Tibial artery (tissue), 4 donors: ENCODE measurements at regions not wholly inside any gene's neighbourhood (a gene's known extent, or its start where the extent isn't known, plus 50 kb on each side); places are given as distances from the start of the nearest gene placed in this dataset.

Source experiments
- DNase-seq, 2 donors: peaks; one replicate each; pipeline ENCODE4 v3.0.0-alpha.2; 2019
- H3K27ac ChIP-seq, 2 donors: fragments of 200-600 bp; sonication (generic) in 1 of 2; 1 replicate in 1 of 2; 2 replicates in 1 of 2; pipeline ENCODE4 v1.5.1; 2018 to 2019; ENCODE audit warnings: mild to moderate bottlenecking in 1 of 2
- H3K27me3 ChIP-seq, 2 donors: fragments of 200-600 bp; sonication (generic) in 1 of 2; one replicate each; pipeline versions ENCODE4 v1.5.1 to v1.6.0; 2016 to 2019
- H3K36me3 ChIP-seq, 3 donors: fragments of 200-600 bp; sonication (generic) in 2 of 3; one replicate each; pipeline ENCODE4 v1.5.1; 2016 to 2019; ENCODE audit warnings: mild to moderate bottlenecking in 2 of 3
- H3K4me1 ChIP-seq, 4 donors: fragments of 200-600 bp; sonication (generic) in 2 of 4; 1 replicate in 3 of 4; 2 replicates in 1 of 4; pipeline ENCODE4 v1.5.1; 2016 to 2019
- H3K4me3 ChIP-seq, 2 donors: fragments of 200-600 bp; sonication (generic) in 1 of 2; 1 replicate in 1 of 2; 2 replicates in 1 of 2; pipeline ENCODE4 v1.5.1; 2018 to 2019; ENCODE audit warnings: mild to moderate bottlenecking in 2 of 2
- H3K9me3 ChIP-seq, 3 donors: fragments of 200-600 bp; sonication (generic) in 1 of 3; one replicate each; pipeline ENCODE4 v1.5.1; 2016 to 2019
- intact Hi-C: fragments of 100-400 bp; cut with DNase I; formaldehyde crosslinking; loops from one replicate; pipeline ENCODE4 v1.15.0; 2023; ENCODE audit warnings: low total_unique reads
- TF ChIP-seq, protein P1 (sequence below), 2 experiments: fragments of 200-600 bp in 1 of 2; fragments of 450-650 bp in 1 of 2; IDR thresholded peaks; one replicate each; pipeline ENCODE4 v1.5.1; 2017 to 2019; ENCODE audit warnings: antibody characterized with exemption in 2 of 2, mild to moderate bottlenecking in 1 of 2, moderate library complexity in 1 of 2

DNA sequence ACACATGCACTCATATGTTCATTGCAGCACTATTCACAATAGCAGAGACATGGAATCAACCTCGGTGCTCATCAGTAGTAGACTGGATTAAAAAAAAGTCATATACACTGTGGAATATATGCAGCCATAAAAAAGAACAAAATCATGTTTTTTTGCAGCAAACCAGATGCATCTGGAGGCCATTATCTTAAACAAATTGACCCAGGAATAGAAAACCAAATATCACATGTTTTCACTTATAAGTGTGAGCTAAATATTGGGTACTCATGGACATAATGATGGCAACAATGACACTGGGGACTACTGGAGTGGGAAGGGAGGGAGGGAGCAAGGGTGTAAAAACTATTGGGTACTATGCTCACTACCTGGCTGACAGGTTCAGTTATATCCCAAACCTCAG is 792.6 kb downstream of the EPHA4 start:
- DNase-seq: no peak
- Histone ChIP-seq H3K27ac (no peak overlapping the region), H3K4me3 (no peak overlapping the region), H3K36me3 (no peaks in the 10 kb centered on the region), H3K4me1 (peaks cover 0 to 9% (median 3%) of the 10 kb centered on the region in 4 donors), H3K27me3 (no peaks in the 10 kb centered on the region), H3K9me3 (no peaks in the 10 kb centered on the region)
- intact Hi-C loops: no loop called here
- TF ChIP-seq, protein P1, sequence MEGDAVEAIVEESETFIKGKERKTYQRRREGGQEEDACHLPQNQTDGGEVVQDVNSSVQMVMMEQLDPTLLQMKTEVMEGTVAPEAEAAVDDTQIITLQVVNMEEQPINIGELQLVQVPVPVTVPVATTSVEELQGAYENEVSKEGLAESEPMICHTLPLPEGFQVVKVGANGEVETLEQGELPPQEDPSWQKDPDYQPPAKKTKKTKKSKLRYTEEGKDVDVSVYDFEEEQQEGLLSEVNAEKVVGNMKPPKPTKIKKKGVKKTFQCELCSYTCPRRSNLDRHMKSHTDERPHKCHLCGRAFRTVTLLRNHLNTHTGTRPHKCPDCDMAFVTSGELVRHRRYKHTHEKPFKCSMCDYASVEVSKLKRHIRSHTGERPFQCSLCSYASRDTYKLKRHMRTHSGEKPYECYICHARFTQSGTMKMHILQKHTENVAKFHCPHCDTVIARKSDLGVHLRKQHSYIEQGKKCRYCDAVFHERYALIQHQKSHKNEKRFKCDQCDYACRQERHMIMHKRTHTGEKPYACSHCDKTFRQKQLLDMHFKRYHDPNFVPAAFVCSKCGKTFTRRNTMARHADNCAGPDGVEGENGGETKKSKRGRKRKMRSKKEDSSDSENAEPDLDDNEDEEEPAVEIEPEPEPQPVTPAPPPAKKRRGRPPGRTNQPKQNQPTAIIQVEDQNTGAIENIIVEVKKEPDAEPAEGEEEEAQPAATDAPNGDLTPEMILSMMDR (IDR thresholded peaks at IDR 0.05): no peak

DNA sequence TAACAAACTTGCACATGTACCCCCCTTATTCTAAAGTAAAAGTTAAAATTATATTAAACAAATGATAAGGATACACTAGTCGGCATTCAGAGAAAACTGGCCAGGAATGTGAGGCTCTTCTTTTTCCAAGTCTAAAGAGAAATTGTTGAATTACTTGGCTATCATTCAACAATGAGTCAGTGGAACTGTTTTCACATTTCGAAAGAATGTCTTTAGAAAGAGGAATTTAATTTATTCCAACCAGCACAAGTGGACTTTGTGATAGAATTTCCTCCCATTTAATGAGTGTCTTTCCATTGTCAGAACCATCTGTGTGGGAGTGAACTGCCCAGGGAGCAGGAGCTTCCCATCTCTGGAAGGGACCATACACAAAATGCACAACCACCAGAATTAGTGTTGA is 792.2 kb downstream of the EPHA4 start:
- Histone ChIP-seq H3K9me3 (no peaks in the 10 kb centered on the region), H3K4me3 (no peak overlapping the region), H3K27me3 (no peaks in the 10 kb centered on the region), H3K27ac (no peak overlapping the region), H3K36me3 (no peaks in the 10 kb centered on the region), H3K4me1 (peaks cover 0 to 9% (median 3%) of the 10 kb centered on the region in 4 donors)
- TF ChIP-seq, protein P1 (IDR thresholded peaks at IDR 0.05): no peak
- intact Hi-C loops: no loop called here
- DNase-seq: no peak

DNA sequence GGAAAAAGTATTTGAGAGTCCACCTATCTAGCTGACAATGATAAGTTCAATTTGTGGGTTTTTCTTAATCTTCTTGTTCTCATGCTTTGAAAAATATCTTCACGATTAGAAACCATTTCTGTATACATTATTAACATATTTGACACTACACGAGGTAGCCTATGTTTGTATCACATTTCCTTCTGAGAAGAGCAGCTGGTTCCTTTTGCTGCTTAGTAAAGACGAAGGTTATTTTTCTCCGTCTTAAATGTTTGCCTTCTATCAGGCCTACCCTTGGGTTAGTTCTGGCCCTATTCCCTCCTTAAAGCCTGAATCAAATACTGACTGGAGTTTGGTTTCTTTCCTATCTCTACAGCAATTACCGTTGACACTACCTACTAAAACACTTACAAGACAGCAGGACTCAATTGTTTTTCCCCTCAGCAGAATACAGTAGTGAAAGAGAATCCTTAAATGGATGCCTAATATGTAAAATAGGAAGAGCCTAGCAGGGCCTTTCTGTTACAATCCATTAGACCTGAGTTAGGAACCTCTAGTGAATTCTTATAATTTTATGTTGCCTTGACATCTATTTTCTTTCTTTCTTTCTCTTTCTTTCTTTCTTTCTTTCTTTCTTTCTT is 790.4 kb downstream of the EPHA4 start:
- no peak for DNase-seq
- TF ChIP-seq, protein P1 (IDR thresholded peaks at IDR 0.05): no peak
- no peaks in the 10 kb centered on the region for H3K27me3 ChIP-seq
- H3K4me1 ChIP-seq: peaks cover 0 to 9% (median 3%) of the 10 kb centered on the region in 4 donors
- no peaks in the 10 kb centered on the region for H3K9me3 ChIP-seq
- intact Hi-C loops: no loop called here
- H3K4me3 ChIP-seq: no peak overlapping the region
- H3K36me3 ChIP-seq: no peaks in the 10 kb centered on the region
- H3K27ac ChIP-seq: no peak overlapping the region

DNA sequence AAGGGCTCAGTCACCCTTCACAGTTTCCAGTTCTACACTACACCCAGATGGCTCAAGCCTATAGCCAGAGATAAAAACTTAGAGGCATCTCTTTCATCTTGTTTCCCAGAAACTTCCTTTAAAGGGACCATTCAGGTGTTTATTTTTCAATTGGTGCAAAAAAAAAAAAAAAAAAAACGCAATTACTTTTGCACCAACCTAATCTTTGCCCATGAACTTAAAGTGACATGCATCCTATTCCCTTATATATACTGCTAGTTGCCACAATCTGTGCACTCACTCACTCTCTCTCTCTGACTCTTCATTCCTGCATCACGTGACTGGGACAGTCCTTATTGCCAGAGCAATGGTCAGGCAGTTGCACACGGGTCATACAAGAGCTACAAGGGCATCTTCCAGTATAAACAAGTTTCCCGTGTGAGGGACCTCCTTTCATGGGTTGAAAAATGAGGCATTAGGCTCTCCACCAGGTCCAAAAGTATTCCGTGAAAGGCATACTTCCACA is 789.4 kb downstream of the EPHA4 start:
- no peaks in the 10 kb centered on the region for H3K36me3 ChIP-seq
- no peak overlapping the region for H3K27ac ChIP-seq
- peaks cover 0 to 9% (median 3%) of the 10 kb centered on the region in 4 donors for H3K4me1 ChIP-seq
- TF ChIP-seq, protein P1 (IDR thresholded peaks at IDR 0.05): no peak
- no peak overlapping the region for H3K4me3 ChIP-seq
- intact Hi-C loops: no loop called here
- no peaks in the 10 kb centered on the region for H3K27me3 ChIP-seq
- H3K9me3 ChIP-seq: no peaks in the 10 kb centered on the region
- DNase-seq: no peak

DNA sequence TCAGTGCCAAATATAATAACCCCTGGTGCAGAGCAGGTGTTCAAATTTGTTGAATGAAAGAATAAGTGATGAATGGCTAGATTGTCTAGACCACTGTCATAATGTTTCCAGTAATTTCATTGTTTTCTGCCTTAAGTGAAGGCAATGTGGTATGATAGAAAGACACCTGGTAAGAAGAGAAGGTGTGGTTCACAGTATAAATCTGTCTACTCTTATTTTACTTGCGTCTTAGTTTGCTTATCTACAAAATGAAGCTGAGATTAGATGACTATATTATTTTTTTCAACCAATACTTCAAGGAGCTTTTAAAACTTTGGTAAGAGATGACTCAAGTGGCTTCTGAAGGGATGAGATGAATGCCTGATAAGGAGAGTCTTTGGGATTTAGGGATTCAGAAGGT is 788.4 kb downstream of the EPHA4 start:
- intact Hi-C loops: no loop called here
- no peaks in the 10 kb centered on the region for H3K36me3 ChIP-seq
- no peak for DNase-seq
- no peak overlapping the region for H3K4me3 ChIP-seq
- H3K9me3 ChIP-seq: no peaks in the 10 kb centered on the region
- peaks cover 0 to 9% (median 3%) of the 10 kb centered on the region in 4 donors for H3K4me1 ChIP-seq
- TF ChIP-seq, protein P1 (IDR thresholded peaks at IDR 0.05): no peak
- no peaks in the 10 kb centered on the region for H3K27me3 ChIP-seq
- no peak overlapping the region for H3K27ac ChIP-seq
